ENCODE measurements at regions not wholly inside any gene's neighbourhood (a gene's known extent, or its start where the extent isn't known, plus 50 kb on each side); places are given as distances from the start of the nearest gene placed in this dataset.

DNA sequence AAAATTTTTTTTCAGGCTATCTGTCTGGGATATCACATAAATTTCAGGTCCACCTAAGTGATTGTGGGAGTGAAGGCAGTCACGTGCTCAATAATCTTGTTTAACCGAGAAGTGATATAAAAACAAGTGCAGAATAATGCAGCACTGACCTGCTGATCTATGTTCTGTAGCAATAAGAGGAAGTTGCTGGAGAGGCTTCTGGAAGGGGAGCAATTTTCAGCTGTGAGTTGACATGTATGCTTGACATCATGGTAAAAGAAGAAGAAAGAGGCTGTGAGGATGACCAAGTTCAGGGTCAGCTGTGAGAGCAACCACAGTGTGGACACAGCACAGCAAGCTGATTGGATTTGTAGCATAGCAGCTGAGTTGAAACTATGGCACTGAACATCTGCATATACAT is 172.0 kb upstream of the PELI2 start:
- no peak for DNase-seq

DNA sequence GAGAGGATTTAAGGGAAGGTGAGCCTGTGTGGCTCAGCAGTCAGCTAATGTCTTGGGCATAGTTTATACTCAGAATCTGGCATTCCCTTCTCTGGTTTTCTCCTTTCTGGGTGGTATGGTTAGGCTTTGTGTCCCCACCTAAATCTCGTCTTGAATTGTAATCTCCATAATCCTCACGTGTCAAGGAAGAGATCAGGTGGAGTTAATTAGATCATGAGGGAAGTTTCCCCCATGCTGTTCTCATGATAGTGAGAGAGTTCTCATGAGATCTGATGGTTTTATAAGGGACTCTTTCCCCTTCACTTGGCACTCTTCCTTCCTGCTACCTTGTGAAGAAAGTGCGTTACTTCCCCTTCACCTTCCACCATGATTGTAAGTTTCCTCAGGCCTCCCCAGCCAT is 169.8 kb upstream of the PELI2 start:
- no peak for DNase-seq

DNA sequence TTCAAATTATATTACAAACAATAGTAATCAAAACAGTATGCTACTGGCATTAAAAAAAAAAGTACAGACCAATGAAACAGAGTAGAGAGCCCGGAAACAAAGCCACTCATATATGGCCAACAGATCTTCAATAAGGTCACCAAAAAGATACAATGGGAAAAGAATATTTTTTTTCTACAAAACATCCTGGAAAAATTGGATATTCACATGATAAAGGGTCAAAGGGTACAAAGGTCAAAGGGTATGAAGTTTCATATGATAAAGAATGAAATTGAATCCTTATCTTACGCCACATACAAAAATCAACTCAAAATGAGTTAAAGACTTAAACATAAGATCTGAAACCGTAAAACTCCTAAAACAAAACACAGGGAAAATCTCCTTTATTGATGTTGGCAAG is 168.5 kb upstream of the PELI2 start:
- no peak for DNase-seq

DNA sequence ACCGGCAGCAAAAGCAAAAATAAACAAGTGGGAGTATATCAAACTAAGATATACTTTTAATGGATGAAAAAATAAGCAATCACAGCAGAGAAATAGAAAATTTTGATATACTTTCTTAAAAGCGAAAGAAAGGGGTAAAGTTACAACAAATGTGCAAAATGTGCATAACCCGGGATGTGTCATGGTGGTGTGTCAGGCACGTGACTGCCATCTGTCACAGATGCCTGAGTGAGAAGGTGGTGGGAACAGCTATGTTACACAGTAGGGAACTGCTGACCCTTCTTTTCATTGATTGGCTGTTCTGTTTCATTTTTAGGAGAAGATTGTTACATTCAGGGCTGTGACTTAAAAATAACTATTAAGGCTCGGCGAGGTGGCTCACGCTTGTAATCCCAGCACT is 168.1 kb upstream of the PELI2 start:
- no peak for DNase-seq

DNA sequence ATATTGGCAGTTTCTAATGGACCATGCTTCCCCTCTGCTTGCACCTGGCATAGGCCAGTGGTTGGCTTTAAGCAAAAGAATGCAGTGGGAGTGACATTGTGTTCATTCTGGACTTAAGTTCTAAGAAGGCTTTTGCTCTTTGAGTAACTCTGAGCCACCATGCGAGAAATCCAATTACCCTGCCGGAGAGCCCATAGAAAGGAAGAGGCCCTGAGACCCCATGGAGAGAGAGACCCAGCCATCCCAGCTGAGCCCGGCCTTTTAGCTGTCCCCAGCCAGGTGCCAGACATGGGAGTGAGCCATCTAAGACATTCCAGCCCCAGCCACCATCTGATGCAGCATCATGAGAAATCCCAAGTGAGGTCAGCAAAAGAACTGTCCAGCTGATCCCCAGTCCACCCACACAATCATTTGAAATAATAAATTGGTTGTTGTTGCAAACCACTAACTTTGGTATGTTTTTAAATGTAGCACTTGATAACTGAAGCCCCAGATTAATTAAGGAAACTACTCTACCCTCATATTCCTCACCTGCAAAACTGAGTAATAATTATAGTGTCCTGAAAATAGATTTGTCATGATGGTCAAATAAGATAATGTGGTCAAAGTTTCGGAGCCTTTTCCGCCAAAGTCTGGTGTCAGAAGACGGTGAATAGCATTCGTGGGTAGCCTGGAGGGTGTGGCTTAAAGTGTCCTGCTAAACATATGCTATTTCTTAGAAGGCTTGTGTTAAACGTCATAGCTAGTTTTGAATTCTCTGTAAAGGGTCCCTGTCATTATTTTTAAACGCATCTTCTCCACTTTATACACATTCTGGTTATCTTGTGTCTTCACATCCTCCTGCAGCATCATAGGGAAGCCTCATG is 166.6 kb upstream of the PELI2 start:
- no peak for DNase-seq

DNA sequence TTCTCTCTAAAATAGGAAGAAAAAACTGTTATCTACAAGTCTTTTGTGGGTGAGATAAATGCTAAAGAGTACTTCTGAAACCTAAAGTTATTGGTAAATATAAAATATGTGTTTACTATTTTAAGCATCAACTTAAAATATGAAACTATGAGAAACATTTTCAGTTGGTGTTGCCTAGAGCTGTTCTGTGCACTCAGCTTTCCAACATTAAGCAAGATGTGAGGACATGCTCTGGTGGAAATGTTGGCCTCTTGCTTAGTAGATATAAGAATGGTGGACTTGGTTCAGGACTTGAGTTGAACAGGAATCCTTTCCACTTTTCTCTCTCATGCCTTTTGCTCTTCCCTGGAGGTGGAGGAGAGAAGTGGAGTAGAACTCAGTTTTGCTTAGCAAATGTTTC is 164.1 kb upstream of the PELI2 start:
- DNase-seq: no peak

DNA sequence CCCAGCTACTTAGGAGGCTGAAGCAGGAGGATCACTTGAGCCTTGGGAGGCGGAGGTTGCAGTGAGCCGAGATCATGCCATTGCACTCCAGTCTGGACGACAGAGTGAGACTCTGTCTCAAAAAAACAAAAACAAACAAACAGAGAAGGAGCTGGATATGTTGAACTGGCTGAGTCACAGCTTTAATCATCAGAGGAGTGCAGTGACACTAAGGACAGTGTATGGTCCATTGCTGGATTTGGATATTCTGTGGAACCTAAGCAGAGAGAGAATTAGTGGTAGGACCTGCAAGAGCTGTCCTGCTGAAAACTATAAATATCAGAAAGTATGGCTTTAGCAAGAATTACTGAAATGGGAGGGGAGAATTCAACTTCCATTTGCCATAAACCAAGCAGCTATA is 163.0 kb upstream of the PELI2 start:
- no peak for DNase-seq

DNA sequence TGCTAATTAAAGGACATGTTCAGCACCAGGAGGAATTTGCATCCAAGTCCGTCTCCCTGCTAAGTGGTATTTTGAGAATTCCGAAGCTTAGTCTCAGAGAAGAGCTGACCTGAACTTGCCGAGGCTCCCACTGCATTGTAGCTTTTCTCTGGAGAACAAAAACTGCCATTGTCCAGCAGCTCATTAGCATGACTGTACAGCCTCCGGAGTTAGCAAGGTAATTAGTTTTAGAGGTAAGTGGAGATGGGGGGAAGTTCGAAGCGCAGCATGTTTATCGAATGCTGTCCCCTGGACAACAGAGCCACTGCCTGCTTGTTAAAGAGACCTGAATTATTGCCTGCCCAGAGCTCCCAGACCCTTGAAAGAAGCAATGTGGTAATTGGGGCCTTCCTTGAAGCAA is 160.3 kb upstream of the PELI2 start:
- DNase-seq: no peak

DNA sequence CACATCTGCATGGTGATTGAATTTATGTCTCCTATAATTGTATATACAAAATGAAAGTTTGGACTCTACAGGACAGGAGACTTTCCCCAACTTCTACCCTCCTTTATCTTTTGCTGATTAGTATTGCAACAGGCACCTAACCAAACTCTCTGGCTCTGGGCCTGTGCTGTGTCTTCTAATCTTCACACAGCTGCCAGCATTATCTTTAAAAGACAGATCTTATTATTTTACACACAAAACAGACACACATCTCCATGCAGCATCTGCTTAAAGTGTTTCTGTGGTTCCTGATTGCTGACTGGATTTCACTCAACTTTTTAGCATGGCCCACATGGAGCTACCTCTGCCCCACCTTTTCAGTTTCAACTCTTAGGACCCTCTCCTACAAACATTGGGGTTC is 154.9 kb upstream of the PELI2 start:
- no peak for DNase-seq

DNA sequence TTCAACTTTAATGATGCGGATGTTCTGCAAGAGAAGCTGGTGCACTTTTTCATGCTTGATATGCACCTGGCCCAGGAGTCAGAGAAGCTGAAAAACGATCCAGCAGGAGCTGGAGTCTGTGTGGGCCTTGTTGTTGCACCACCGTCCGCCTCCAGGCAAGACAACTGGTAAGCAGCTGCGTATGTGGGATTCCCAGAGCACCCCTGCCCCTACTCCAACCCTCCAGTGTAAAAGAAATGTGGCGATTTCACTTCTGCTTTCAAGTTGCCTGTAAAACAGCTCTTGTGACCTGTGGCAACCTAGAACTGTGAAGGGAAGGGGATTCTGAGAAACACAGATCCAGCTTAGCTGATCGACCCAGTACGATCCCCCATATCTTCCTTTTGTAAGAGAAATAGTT is 154.1 kb upstream of the PELI2 start:
- DNase-seq: no peak

DNA sequence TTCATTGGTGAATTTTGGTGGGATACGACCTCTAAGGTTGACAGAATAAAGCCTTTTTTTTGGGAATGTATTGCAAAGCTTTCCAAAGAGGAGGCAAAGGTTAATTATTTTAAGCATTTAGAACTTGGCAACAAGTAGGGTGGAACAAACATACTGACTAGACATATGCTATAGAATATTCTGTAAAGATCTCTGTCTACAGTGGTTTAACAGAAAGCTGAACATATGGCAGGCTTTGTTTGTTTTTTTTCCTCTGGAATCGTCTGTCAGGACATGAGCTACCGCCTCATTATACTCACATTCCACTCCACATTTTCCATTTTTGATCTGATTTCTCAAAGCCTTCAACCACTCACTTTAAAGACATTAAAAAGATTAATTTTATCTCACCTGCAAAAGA is 153.4 kb upstream of the PELI2 start:
- DNase-seq: no peak

DNA sequence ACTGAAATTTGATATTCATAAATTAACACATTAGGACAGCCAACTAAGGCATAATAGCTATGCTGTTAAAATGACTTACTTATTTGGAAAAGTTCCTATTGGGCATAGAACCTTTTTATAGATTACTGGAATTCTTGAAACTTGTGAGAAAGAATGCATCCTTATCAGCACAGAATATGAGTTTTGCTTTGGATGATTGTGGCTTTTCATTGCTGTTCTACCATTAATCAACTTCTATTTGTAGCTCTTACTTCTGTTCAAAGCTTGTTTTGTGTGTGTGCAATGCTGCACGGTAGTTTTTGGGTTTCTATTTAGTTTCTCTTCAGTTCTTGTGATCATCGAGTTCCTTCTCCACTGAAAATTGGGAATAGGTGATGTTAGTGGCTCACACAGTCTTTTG is 152.4 kb upstream of the PELI2 start:
- no peak for DNase-seq

DNA sequence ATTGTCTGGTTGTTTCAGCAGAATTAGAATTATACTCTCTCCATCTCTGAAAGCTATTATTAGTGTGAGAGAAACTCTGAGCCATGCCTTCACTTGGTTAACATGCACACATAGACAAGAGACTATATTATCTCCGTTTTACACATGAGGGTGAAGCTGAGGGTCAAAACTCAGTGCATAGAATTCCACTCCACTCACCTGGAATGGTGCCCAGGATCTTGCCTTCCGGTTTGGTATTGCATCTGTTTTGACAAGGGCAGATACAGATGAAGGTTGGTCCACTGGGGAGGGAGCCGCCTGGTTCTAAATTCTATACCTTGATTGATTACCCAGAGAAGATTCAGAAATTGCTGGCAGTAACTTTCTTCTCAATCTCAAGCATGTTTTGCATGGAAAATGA is 149.5 kb upstream of the PELI2 start:
- no peak for DNase-seq

DNA sequence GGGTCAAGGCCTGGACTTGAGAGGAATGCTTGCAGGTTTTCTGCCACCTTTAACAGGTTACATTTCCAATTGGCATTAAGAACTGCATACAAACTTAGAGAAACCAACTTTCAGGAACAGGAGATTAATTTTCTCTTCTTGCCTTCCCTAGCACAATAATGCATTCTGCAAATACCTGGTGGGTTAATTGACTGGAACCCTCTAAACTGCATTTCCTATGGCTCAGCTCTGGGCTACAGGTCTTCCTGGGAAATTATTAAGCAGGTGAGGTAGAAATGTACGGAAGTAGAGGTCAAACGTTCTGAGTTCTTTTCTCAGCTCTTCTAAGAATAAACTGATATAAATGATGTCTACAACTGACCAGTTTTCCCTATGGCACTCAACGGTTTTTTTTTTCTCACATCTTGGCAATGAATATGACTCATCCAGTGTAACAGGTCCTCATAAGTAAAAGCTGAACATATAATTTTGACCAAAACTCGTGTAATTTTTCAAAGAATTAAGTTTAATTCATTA is 144.9 kb upstream of the PELI2 start:
- DNase-seq: no peak

DNA sequence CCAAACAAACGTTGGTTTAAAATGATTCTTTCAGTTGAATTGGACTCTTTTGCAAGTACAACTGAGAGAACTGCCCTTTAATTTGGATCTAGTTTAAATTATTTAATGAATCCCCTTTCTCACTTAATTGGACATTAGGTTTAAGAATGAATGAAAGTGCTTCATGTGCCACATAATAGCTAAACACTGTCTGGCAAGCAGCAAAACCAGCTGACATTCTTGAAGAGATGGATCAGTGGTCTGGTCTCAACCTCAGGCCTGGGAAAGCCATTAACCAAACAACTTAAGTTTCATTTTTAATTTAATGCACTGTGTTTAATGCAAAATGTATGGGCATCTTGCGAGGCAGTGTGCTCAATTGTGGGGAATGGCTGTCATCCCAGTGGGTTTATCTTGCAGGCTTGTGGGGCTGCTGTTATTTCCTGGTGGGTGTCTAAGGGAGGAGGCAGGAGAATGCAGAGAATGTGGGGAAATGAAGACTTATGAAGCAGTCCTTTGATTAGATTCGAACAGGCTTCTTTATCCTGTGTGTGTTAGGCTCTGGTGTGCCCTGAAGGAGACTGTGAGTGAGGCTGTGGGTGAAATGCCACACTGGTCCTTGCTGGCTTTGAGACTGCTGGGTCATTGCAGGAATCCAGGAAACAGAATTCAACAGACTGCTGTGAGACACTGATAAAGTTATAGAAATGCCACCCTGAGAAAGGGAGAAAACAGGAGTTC is 144.1 kb upstream of the PELI2 start:
- no peak for DNase-seq

DNA sequence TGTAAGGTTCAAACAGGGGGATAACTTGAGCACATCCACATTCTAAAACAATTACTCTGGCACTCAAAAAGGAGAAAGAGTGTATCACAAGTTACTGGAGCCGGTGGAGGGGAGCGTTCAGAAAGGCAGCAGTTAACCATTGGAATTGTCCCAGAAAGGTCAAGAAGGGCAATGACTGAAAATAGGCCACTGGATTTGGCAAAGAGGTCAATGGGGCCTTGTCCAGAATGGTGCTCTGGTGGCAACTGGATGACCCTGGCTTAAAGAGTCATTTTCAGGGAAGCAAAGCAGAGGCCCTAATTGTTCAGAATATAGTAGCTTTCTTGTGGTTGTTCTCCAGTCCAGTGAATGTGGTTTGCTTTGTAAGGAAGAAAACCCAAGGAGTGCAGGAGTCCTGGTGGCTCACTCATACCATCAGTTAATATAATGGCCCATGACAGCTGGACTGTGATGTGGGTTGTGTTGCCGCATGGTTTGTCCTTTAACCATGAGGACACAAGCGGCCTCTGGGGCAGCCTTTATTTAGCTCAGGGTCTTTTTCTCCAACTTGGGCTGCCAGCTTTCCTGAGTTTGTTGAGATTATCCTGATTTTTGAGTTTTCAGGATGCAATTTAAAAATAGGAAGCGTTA is 142.8 kb upstream of the PELI2 start:
- DNase-seq: no peak

DNA sequence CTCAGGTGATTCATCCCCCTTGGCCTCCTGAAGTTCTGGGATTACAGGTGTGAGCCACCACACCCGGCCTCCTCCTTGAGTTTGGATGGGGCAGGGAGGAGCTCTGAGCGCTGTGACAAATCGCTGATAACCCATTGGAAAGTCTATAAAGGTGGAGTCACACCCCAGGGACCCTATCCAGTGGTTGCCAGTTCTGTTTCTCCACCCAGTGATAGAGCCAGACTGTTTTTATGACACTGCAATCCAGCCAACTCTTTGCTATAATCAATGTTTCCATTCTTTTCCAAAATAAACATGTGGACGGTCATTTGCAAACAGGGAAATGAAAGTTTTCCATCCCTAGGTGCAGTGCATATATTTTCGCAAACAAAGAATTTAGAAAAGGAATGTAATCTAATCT is 142.0 kb upstream of the PELI2 start:
- DNase-seq: no peak

DNA sequence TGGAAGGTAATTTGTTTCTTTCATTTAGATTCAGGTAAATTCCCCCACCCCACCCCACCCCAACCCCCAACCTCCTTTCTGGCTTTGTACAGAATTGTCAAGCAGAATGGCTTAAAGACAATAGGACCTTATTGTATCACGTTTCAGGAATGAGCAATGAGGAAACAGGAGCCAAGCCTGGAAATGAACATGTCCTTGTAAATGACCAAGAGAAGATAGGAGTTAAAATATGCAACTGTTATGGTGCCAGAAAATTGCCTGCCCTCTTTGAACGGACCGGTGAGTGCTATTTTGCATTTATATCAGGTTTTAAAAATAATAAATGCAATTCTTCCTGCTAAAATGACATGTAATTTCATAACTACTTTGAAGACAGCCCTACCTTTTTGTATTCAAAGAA is 141.6 kb upstream of the PELI2 start:
- no peak for DNase-seq

DNA sequence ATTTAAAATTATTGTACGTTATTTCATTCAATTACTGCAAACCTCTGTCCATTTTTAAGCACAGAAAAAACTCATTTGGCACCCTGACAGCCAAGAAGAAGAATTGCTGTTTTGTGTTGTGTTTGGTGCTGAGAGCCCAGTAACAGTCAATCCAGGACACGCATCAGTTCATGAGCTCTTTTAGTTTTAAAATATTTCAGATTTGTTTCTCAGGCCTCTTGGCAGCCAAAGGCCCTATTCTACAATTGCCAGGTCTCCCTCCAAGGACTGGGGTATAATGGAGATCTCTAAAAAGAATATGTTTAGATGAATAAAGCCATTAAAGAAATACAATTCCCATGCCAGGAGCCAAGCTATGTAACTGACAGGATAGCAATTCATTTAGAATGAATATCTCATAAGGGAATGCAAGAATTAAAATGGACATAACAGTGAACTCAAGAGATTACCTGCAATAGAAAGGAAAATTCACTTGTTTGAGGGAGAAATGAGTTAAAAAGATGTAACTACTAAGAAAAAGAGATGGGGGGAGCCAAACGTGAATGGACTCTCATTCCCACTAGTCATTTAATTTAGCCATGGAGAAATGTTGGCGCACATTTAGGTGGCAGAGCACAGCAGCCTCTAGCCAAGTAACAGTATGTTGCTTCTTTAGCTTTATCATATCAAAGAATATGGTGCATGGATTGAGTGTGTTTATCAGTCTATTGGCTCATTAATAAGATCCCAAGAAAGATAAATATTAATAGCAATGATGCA is 140.6 kb upstream of the PELI2 start:
- no peak for DNase-seq

DNA sequence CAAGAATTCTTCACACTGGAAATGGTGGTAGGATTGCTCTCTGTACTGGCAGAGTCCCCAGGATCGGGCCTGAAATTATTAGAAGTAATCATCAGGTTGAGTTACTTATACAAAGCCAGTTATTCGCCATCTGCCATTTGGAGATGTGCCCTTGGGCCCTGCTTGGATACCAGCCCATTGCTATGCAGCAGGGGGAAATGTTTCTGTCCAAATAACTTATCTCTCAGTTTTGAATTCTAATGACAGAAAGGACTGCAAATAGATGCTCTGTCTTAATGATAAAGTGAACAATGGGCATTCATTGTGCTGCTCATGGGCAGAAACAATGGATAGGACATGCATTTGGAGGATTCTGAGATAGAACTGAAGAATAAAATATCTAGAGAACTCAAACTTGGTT is 139.1 kb upstream of the PELI2 start:
- DNase-seq: no peak

DNA sequence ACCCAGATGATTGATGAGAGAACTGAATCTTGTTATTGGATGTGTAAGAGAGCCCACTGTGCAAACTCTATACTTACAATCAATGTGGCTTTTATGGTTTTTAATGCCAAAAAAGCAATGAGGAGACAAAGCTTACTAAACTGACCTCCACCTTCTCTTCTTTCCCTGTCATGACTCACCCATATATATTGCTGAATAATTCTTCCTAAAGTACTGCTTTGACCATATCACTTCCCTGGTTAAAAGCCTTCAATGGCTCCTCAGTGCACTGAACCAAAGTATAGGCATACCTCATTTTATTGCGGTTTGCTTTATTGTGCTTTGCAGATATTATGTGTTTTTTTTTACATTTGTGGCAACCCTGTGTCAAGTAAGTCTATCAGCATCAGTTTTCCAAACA is 138.4 kb upstream of the PELI2 start:
- no peak for DNase-seq

DNA sequence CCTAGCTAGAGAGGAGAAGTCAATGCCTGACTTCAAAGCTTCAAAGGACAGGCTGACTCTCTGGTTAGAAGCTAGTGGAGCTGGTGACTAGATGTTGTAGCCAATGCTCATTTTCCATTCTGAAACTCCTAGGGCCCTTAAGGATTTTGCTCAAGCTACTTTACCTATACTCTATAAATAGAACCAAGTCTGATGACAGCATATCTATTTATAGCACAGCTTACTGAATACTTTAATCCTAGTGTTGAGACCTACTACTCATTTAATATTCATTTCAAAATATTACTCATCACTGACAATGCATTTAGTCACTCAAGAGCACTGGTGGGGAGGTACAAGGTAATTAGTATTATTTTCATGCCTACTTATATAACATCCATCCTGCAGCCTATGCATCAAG is 137.2 kb upstream of the PELI2 start:
- no peak for DNase-seq

DNA sequence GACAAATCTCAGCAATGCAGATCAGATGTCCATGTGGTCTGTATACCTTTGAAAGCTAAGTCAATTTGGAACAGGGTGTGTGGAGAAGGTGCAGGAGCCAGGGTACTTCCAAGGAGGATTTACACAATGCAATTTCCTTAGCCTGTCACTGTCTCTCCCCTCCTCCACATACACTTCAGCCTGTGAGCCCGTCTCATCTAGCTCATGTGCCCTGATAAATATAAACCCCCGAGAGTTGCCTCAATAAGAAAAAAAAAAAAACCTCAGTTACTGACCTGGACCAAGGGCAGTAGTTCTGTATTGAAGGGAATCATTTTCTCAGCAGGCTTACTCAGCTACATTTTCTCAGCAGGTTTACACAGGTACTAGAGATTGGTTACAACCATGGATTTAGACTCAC is 132.1 kb upstream of the PELI2 start:
- DNase-seq: no peak
